K562 (cell line): ENCODE measurements at regions not wholly inside any gene's neighbourhood (a gene's known extent, or its start where the extent isn't known, plus 50 kb on each side); places are given as distances from the start of the nearest gene placed in this dataset.
A peak's percentile ranks its signal among the peaks of the same experiment; 100 is the strongest.

ENCODE experiments used
- ATAC-seq: fragments of 200-7000 bp; cut with Tn5 transposase; 3 replicates; pipeline ENCODE4 v1.9.1; 2020; ENCODE audit warnings: moderate library complexity
- BruUV-seq: library from RNA; stranded (reverse); fragments of 400-500 nt; replicated peaks from 2 replicates; lab custom pipeline; 2021; lab: Mats Ljungman, UMichigan
- CTCF ChIA-PET: fragments of 300-600 bp; formaldehyde crosslinking; extraction: SDS; loops from one replicate; lab custom pipeline; 2021; ENCODE audit warnings: low intra/inter-chr PET ratio; lab: Yijun Ruan, JAX
- POLR2A ChIA-PET: fragments of 300-600, 350-650 bp; sonication (Branson Sonifier 250); formaldehyde crosslinking; extraction: SDS; loops from one replicate; lab custom pipeline; 2021; ENCODE audit warnings: antibody characterized with exemption, inconsistent platforms; lab: Yijun Ruan, JAX
- DNase-seq, 4 experiments: peaks; one replicate each; pipeline versions ENCODE4 v3.0.0 to v3.0.0-alpha.2; 2011 to 2018; ENCODE audit warnings: low spot score in 3 of 4, mixed read lengths in 3 of 4; ENCODE audit errors: extremely low read depth in 1 of 4
- FAIRE-seq: peaks from 2 replicates; lab custom pipeline; 2011; peaks lifted over from hg19 to GRCh38; lab: Jason Lieb, UNC
- H2AFZ ChIP-seq: 2 replicates; pipeline ENCODE4 v1.6.0; 2011; ENCODE audit warnings: low read depth, low read length, control low read depth, inconsistent platforms
- H3K27ac ChIP-seq: fragments of 200-600 bp; 3 replicates; pipeline ENCODE4 v1.8.0; 2011; ENCODE audit warnings: low read depth, mild to moderate bottlenecking, control low read depth, inconsistent platforms, low read length, moderate library complexity, mixed read lengths; ENCODE audit errors: extremely low read depth
- H3K27me3 ChIP-seq, 2 experiments: fragments of 300-600 bp in 1 of 2; 2 replicates in 1 of 2; 3 replicates in 1 of 2; pipeline versions ENCODE4 v1.6.0 to v1.8.0; 2011; ENCODE audit warnings: inconsistent platforms in 2 of 2, low read length in 2 of 2, mild to moderate bottlenecking in 1 of 2, mixed read lengths in 1 of 2, moderate library complexity in 1 of 2; ENCODE audit not compliant: control insufficient read depth in 2 of 2, insufficient read depth in 2 of 2
- H3K36me3 ChIP-seq: fragments of 300-600 bp; 3 replicates; pipeline ENCODE4 v1.8.0; 2011; ENCODE audit warnings: mild to moderate bottlenecking, low read length, inconsistent platforms; ENCODE audit not compliant: control insufficient read depth, insufficient read depth
- H3K4me1 ChIP-seq, 2 experiments: fragments of 200-600 bp in 1 of 2; replicated peaks in 1 of 2; 2 replicates in 1 of 2; 3 replicates in 1 of 2; pipeline versions ENCODE4 v1.5.1 to v1.8.0; 2011; ENCODE audit warnings: inconsistent platforms in 2 of 2, low read length in 2 of 2, mild to moderate bottlenecking in 1 of 2, mixed read lengths in 1 of 2, moderate library complexity in 1 of 2; ENCODE audit not compliant: control insufficient read depth in 2 of 2, insufficient read depth in 2 of 2
- H3K4me2 ChIP-seq: 2 replicates; pipeline ENCODE4 v1.6.1; 2011; ENCODE audit warnings: low read length, control low read depth, inconsistent platforms, mixed read lengths; ENCODE audit not compliant: insufficient read depth
- H3K4me3 ChIP-seq: fragments of 200-600 bp; sonication (generic), shearing (Covaris generic); 2 replicates; pipeline ENCODE4 v1.5.1; 2016; ENCODE audit warnings: control low read depth, inconsistent platforms
- H3K79me2 ChIP-seq: fragments of 200-600 bp; 3 replicates; pipeline ENCODE4 v1.8.0; 2011; ENCODE audit warnings: low read length, inconsistent platforms; ENCODE audit not compliant: control insufficient read depth, insufficient read depth
- H3K9ac ChIP-seq, 2 experiments: 2 replicates each; pipeline versions ENCODE4 v1.6.0 to v1.6.1; 2011; ENCODE audit warnings: low read depth in 2 of 2, low read length in 2 of 2, control low read depth in 1 of 2, inconsistent platforms in 1 of 2, mild to moderate bottlenecking in 1 of 2, mixed read lengths in 1 of 2; ENCODE audit not compliant: insufficient read depth in 1 of 2
- H3K9me1 ChIP-seq: one replicate; pipeline ENCODE4 v1.6.0; 2011; ENCODE audit warnings: inconsistent platforms, mild to moderate bottlenecking, low read length, moderate library complexity; ENCODE audit not compliant: control insufficient read depth, insufficient read depth
- H3K9me3 ChIP-seq: replicated peaks from 2 replicates; pipeline ENCODE4 v1.5.1; 2011; ENCODE audit warnings: low read depth, low read length, inconsistent platforms; ENCODE audit not compliant: control insufficient read depth, insufficient read depth
- H4K20me1 ChIP-seq: replicated peaks from 2 replicates; pipeline ENCODE4 v1.6.1; 2011; ENCODE audit warnings: low read length, inconsistent platforms, mixed read lengths; ENCODE audit not compliant: control insufficient read depth, insufficient read depth
- RB1 ChIP-seq: fragments of 450-650 bp; IDR thresholded peaks from 2 replicates; pipeline ENCODE4 v1.6.1; 2017; ENCODE audit warnings: low read depth, mild to moderate bottlenecking
- WGBS: fragments of 100-300 bp; shearing (Covaris generic); methylation state at CpG from one replicate; pipeline ENCODE4 v1.1.6; 2016; ENCODE audit warnings: low coverage, mixed read lengths; ENCODE audit not compliant: insufficient coverage; ENCODE audit errors: missing lambda C conversion rate; 5-methylcytosine and 5-hydroxymethylcytosine counted together
- in situ Hi-C: fragments of 300-500 bp; cut with MboI; formaldehyde crosslinking; loops from 4 replicates; pipeline ENCODE4 v1.15.0; 2018; ENCODE audit warnings: inconsistent platforms, mixed read lengths
- intact Hi-C: fragments of 100-400 bp; cut with micrococcal nuclease; formaldehyde crosslinking; loops from 2 replicates; pipeline ENCODE4 v1.14.2; 2022
- TF ChIP-seq, protein P1 (sequence below): fragments of 250-450 bp; sonication (Bioruptor Pico); IDR thresholded peaks from 2 replicates; pipeline ENCODE4 v1.5.0; 2021; ENCODE audit warnings: mild to moderate bottlenecking, moderate library complexity
- TF ChIP-seq, protein P2 (sequence below): fragments of 450-650 bp; formaldehyde crosslinking; IDR thresholded peaks from 2 replicates; pipeline ENCODE4 v1.4.0; 2020; ENCODE audit warnings: mild to moderate bottlenecking, mixed read lengths

GRCh38 chr5:23402585-23402984 lies 104.8 kb upstream of the PRDM9 start:
- Histone ChIP-seq H3K4me2 (no peak overlapping the region), H3K27me3 (no peaks in the 10 kb centered on the region), H3K4me1 (no peaks in the 10 kb centered on the region), H3K9me1 (no peaks in the 10 kb centered on the region), H3K4me3 (no peak overlapping the region), H3K9ac (no peak overlapping the region), H3K9me3 (no peaks in the 10 kb centered on the region), H3K79me2 (no peaks in the 10 kb centered on the region), H3K27ac (no peak overlapping the region), H2AFZ (no peak overlapping the region), H3K36me3 (no peaks in the 10 kb centered on the region), H4K20me1 (no peaks in the 10 kb centered on the region)
- DNase-seq (no peak), ATAC-seq (no peak), FAIRE-seq (no peak)
- in situ Hi-C loops (no loop called here), intact Hi-C loops (no loop called here)
- BruUV-seq = no TSS peak
- 0% methylated on average over 3 of the region's 3 CpGs for WGBS
- POLR2A ChIA-PET = interaction anchor here (0.6 kb wide), 1 partner anchor 11 kb away, joined by 4 read pairs; no protein-coding TSS in a partner anchor
- CTCF ChIA-PET = no interaction called here
- TF ChIP-seq, protein P1, sequence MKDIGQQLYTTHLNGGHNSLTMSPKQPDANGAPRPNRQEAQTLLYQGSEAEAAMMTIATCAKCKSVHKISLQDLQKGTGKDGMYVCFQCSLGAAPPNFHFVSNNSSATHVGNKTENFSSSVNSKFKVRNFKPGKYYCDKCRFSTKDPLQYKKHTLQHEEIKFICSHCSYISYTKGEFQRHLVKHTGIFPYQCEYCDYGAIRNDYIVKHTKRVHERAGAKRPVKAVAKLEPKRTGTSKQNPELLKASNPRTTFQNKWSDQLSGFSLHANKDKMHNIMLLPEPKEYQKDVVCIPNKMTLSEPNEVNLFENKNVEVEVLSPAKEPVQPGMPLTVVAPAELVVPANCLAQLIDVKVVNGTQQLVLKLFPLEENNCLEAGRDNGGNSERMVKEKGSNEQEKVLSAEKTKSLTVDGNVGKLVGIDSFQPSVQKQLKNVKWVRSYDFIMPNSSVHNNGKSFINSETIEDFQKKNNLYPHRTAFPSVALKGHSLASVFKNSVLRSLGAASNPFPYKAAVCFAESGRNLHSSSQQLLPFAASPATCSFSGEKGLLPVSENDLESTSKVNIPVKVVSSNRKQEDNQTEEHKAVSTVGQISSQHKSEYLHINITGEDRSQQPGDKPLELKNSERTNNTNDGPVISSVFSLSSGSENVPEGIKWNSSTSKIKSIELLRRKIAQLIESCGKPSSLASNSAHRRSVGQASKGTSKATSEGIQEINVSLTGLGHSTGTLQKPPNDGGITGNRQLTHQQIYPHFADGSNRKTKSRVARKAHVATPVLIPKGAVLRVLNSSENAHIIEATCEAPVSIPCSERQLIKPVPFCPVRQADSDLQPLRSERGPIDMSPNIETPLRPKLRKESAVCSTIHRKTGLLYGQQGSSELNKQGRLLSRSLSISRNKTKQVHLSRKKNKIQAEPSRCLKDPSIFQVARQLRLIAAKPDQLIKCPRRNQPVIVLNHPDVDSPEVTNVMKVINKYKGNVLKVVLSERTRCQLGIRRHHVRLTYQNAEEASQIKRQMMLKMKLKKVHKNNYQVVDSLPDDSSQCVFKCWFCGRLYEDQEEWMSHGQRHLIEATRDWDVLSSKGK (CRISPR knock-in tag) = no peak
- TF ChIP-seq, protein P2, sequence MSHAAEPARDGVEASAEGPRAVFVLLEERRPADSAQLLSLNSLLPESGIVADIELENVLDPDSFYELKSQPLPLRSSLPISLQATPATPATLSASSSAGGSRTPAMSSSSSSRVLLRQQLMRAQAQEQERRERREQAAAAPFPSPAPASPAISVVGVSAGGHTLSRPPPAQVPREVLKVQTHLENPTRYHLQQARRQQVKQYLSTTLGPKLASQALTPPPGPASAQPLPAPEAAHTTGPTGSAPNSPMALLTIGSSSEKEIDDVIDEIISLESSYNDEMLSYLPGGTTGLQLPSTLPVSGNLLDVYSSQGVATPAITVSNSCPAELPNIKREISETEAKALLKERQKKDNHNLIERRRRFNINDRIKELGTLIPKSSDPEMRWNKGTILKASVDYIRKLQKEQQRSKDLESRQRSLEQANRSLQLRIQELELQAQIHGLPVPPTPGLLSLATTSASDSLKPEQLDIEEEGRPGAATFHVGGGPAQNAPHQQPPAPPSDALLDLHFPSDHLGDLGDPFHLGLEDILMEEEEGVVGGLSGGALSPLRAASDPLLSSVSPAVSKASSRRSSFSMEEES = peak; percentile 55
- no peak for TF ChIP-seq RB1
